ENCODE measurements at regions not wholly inside any gene's neighbourhood (a gene's known extent, or its start where the extent isn't known, plus 50 kb on each side); places are given as distances from the start of the nearest gene placed in this dataset.

DNA sequence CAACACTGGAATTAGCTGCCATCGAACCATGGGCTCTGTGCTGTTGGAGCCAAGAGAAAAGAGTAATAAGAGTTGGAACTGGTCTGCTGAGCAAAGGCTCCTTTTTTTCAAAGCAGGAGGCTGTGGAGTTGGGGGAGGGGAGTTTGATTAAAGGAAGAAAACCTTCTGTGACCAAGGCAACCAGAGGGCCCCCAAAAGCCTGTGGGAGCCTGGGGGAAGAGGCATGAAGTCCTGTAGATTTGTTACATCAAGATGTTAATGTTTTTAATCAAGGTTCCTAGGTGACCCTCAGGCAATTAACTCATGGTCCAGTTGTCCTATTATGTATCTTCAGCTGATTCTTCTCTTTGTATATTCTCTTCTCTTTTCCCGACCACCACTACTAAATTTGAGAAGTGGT is 403.9 kb downstream of the NDFIP2 start:
- Histone ChIP-seq H3K4me3 (no peak overlapping the region), H3K36me3 (no peaks in the 10 kb centered on the region), H3K9me3 (replicated peaks in 1 of 11) (0 out of 22 replicates have a peak, but pooled peaks cover 0 to 1% (median 0%) of the 10 kb centered on the region in 11 experiments), H3K27ac (peak overlapping the region in 1 of 11 experiments; percentile 41; a peak in 1 of 22 replicates), H3K9ac (no peak overlapping the region), H4K20me1 (no peaks in the 10 kb centered on the region), H3K4me2 (peak overlapping the region in 3 of 11 experiments; percentile 14 to 44 (median 20); a peak in 6 of 22 replicates), H3K27me3 (no peaks in the 10 kb centered on the region), H3K4me1 (peaks cover 0 to 23% (median 0%) of the 10 kb centered on the region in 10 experiments; a peak in 6 of 20 replicates)
- TF ChIP-seq Cebpa-rat (IDR thresholded peaks at IDR 0.05), result no peak

DNA sequence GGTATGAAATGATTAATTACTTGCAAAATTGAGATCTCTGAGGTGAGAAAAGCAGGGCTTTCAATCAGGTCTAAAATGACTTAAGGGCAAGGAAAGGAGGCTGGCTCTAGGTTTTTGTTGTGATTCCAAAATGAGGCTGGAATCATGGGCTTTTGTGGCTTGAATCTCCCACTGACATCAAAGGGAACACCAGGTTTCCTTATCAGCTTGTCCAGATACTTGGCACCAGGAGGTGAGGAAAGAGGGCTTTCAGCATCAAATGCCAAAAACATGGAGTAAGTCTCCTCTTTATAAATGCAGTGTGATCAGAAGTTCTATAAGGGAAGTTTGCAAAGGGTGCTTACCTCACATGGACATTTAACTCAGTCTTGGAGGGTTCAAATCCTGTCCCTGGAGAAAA is 402.3 kb downstream of the NDFIP2 start:
- H3K36me3 ChIP-seq, result no peaks in the 10 kb centered on the region
- H3K27ac ChIP-seq, result no peak overlapping the region
- no peak overlapping the region for H3K4me3 ChIP-seq
- peaks cover 0 to 23% (median 0%) of the 10 kb centered on the region in 10 experiments; a peak in 6 of 20 replicates for H3K4me1 ChIP-seq
- H3K9ac ChIP-seq, result no peak overlapping the region
- H3K27me3 ChIP-seq, result no peaks in the 10 kb centered on the region
- 0 out of 22 replicates have a peak, but pooled peaks cover 0 to 5% (median 0%) of the 10 kb centered on the region in 11 experiments for H3K9me3 ChIP-seq (replicated peaks in 1 of 11)
- no peak for TF ChIP-seq Cebpa-rat (IDR thresholded peaks at IDR 0.05)
- no peak overlapping the region for H3K4me2 ChIP-seq
- H4K20me1 ChIP-seq, result no peaks in the 10 kb centered on the region

DNA sequence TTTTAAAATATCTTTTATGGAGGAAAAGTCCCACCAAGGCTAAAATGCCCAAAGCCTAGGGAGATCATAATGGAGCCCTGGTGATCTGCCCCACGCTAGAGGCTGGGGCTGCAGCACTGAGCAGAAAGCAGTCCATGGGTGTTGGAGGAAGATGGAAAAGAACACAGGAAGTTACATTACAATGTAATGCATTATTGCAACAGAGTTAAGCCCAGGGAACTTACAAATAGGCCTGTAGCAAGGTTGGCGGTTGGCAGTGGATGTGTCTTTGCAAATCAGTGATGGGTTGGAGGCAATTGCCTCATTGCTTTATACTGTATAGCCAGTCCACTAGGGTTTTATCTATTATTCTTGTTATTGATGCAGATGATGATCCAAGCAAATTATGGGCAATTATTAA is 399.9 kb downstream of the NDFIP2 start:
- Histone ChIP-seq H3K9me3 (replicated peaks in 1 of 11) (0 out of 22 replicates have a peak, but pooled peaks cover 0 to 9% (median 0%) of the 10 kb centered on the region in 11 experiments), H3K4me1 (peaks cover 0 to 14% (median 0%) of the 10 kb centered on the region in 10 experiments; a peak in 6 of 20 replicates), H3K4me3 (no peak overlapping the region), H3K27me3 (no peaks in the 10 kb centered on the region), H3K9ac (no peak overlapping the region), H3K27ac (no peak overlapping the region), H3K4me2 (0 out of 22 replicates have a peak overlapping the region, but pooled peaks of 1 of the 11 experiments have one; percentile 8), H3K36me3 (no peaks in the 10 kb centered on the region), H4K20me1 (no peaks in the 10 kb centered on the region)
- peak in 3 of 11 experiments; percentile 33 to 60 (median 35); a peak in 2 of 22 replicates for TF ChIP-seq Cebpa-rat (IDR thresholded peaks at IDR 0.05)

DNA sequence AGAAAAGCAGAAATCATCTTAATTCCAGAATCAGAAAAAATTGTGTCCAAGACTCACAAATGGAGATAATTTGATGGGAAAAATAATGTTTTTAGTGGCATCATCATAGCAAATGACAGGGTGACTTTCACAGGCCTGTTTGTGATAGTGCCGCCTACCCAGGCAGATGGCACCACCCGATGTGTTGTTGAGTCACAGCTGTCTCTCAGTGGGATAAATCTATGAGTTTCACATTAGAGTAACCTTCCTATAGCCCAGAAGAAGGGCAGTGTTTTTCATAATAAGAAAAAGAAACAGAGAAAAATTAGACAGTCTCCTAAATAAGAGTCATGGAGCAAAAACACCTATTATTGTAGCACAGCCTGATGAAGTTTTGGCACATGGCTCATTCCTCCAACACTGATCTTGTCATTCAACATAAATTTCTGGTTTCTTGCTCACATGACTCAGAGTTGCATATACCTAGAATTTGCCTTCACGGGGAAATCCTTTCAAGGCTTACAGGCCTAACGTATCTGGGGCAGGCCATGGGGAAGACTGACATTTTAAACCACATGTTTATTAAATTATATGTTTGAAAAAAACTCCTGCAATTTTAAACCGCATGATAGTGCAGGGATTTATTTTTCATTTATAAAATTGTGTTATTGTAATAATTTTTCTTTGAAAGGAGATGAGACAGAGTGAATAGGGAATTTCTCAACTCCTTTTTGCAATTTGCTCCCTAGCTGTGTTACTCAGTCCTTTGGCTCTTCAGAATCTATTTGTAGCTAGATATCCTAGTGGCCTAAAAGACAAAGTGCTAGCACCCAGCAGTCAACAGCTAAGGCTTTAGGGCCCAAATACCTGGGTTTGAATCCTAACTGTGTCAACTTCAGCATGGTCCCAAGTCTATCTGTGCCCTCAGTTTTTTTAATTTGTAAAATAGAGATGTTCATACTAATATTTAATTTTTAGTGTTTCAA is 393.7 kb downstream of the NDFIP2 start:
- 0 out of 22 replicates have a peak, but pooled peaks cover 0 to 6% (median 0%) of the 10 kb centered on the region in 11 experiments for H3K9me3 ChIP-seq (replicated peaks in 1 of 11)
- H3K4me2 ChIP-seq, result no peak overlapping the region
- H3K4me1 ChIP-seq, result no peaks in the 10 kb centered on the region
- no peaks in the 10 kb centered on the region for H3K36me3 ChIP-seq
- no peak overlapping the region for H3K27ac ChIP-seq
- H3K4me3 ChIP-seq, result no peak overlapping the region
- no peaks in the 10 kb centered on the region for H4K20me1 ChIP-seq
- no peak for TF ChIP-seq Cebpa-rat (IDR thresholded peaks at IDR 0.05)
- H3K9ac ChIP-seq, result no peak overlapping the region
- H3K27me3 ChIP-seq, result no peaks in the 10 kb centered on the region

DNA sequence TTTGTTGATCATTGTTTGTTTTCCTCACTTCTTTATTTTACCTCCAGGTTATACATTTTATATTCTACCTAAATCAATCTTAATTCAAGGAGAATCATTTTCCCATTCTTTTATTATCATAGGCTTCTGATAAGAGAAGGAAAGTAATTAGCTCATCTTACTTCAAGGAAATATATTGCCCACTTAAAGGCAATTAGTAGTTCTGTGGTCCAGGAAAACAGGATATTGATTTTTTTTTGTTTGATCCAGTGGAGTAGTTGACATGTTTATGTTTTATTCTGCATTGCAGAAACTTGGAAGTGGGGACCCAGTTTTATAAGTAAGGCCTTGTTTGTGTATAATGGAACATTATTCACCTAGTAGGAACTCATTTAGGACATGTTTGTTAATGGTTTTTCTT is 390.6 kb downstream of the NDFIP2 start:
- 0 out of 22 replicates have a peak, but pooled peaks cover 0 to under 1% (median 0%) of the 10 kb centered on the region in 11 experiments for H3K9me3 ChIP-seq (replicated peaks in 1 of 11)
- no peak for TF ChIP-seq Cebpa-rat (IDR thresholded peaks at IDR 0.05)
- H3K9ac ChIP-seq, result no peak overlapping the region
- no peak overlapping the region for H3K27ac ChIP-seq
- H3K27me3 ChIP-seq, result no peaks in the 10 kb centered on the region
- no peaks in the 10 kb centered on the region for H3K36me3 ChIP-seq
- H4K20me1 ChIP-seq, result no peaks in the 10 kb centered on the region
- H3K4me1 ChIP-seq, result peaks cover 0 to 12% (median 2%) of the 10 kb centered on the region in 10 experiments; a peak in 8 of 20 replicates
- no peak overlapping the region for H3K4me2 ChIP-seq
- H3K4me3 ChIP-seq, result no peak overlapping the region

DNA sequence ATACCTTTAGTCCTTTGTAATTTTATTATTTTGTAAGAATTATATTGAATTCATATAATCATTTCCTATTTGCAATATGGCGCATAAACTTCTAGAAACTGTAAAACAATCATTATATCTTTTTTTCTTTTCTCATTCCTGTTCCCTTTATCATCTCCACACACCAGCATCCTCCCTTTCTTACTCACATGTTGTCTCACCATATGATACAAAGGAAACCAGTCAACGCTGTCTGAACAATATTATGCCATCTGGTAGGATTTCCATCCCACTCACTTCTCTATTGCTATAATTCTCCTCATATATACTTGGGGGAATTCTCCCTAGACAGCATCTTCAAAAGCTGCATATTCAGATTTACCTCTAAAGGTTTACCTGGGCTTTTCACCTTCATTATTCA is 389.8 kb downstream of the NDFIP2 start:
- H3K9me3 ChIP-seq (replicated peaks in 1 of 11), result no peaks in the 10 kb centered on the region
- no peak overlapping the region for H3K9ac ChIP-seq
- H3K4me1 ChIP-seq, result peaks cover 0 to 12% (median 2%) of the 10 kb centered on the region in 10 experiments; a peak in 8 of 20 replicates
- no peak overlapping the region for H3K4me3 ChIP-seq
- H3K36me3 ChIP-seq, result no peaks in the 10 kb centered on the region
- H4K20me1 ChIP-seq, result no peaks in the 10 kb centered on the region
- H3K4me2 ChIP-seq, result no peak overlapping the region
- H3K27ac ChIP-seq, result no peak overlapping the region
- no peaks in the 10 kb centered on the region for H3K27me3 ChIP-seq
- TF ChIP-seq Cebpa-rat (IDR thresholded peaks at IDR 0.05), result no peak

DNA sequence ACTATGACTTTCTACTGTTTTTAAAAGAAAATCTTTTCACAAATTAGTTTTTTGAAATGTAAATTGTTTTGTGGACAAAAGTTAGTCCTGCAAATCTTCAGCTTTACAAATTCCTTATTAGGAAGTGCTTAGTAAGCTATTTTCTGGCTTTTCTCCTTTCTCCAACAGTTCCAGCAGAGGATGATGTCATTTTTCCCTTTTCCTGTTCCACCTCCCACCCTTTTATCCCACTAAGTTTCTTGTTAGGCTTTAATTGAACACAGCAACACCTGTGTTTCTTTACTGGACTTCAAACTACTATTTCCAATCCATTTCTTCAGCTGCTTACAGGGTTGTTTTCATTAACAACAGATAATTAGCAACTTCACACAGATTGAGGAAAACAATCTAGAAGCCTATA is 389.2 kb downstream of the NDFIP2 start:
- no peak overlapping the region for H3K4me2 ChIP-seq
- H4K20me1 ChIP-seq, result no peaks in the 10 kb centered on the region
- TF ChIP-seq Cebpa-rat (IDR thresholded peaks at IDR 0.05), result no peak
- no peaks in the 10 kb centered on the region for H3K36me3 ChIP-seq
- no peak overlapping the region for H3K9ac ChIP-seq
- H3K9me3 ChIP-seq (replicated peaks in 1 of 11), result no peaks in the 10 kb centered on the region
- no peaks in the 10 kb centered on the region for H3K27me3 ChIP-seq
- no peak overlapping the region for H3K27ac ChIP-seq
- H3K4me1 ChIP-seq, result peaks cover 0 to 12% (median 2%) of the 10 kb centered on the region in 10 experiments; a peak in 8 of 20 replicates
- no peak overlapping the region for H3K4me3 ChIP-seq

DNA sequence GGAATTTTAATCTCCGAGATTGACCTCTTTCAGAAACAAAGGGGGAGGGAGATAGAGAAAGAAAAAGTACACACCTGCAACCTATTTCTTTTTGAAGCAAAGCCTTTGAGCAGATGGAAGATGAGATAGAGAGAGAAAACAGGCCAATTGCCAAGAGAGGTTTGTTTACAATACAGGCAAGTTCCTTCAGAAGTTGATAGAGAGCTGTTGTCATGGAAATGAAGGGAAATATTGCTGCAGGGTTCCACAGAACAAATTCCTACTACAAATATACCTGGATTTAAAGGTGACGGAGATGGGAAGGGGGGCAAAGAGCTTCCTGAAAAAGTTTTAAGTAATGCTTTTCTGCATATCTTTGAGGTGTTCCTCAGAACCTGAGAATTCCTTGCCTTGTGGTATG is 388.4 kb downstream of the NDFIP2 start:
- Histone ChIP-seq H3K27me3 (no peaks in the 10 kb centered on the region), H3K4me2 (no peak overlapping the region), H3K4me1 (peaks cover 0 to 12% (median 2%) of the 10 kb centered on the region in 10 experiments; a peak in 8 of 20 replicates), H3K36me3 (no peaks in the 10 kb centered on the region), H3K9ac (no peak overlapping the region), H4K20me1 (no peaks in the 10 kb centered on the region), H3K9me3 (replicated peaks in 1 of 11) (no peaks in the 10 kb centered on the region), H3K27ac (no peak overlapping the region), H3K4me3 (no peak overlapping the region)
- no peak for TF ChIP-seq Cebpa-rat (IDR thresholded peaks at IDR 0.05)

DNA sequence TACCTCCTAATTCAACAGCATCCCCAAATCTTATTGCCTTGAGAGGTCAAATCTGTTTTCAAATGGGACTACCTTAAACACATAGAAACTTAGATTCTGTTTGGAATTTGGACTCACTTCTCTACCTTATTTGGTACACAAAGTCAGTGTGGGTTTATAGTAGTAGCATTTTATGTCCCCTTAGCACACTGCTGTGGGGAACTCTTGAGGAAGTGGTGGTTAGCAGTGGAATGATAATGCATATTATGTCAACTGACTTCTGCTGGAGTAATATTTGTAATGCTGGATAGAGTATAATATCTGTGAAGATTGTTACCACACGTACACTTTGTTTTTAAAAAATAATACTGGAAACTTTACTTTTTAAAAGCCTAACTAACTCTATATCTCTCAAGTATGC is 386.3 kb downstream of the NDFIP2 start:
- H3K9me3 ChIP-seq (replicated peaks in 1 of 11), result no peaks in the 10 kb centered on the region
- no peaks in the 10 kb centered on the region for H3K36me3 ChIP-seq
- H3K4me2 ChIP-seq, result peak overlapping the region in 5 of 11 experiments; percentile 16 to 48 (median 41); a peak in 9 of 22 replicates
- no peaks in the 10 kb centered on the region for H3K27me3 ChIP-seq
- peak overlapping the region in 4 of 11 experiments; percentile 29 to 64 (median 48); a peak in 7 of 22 replicates for H3K27ac ChIP-seq
- no peak for TF ChIP-seq Cebpa-rat (IDR thresholded peaks at IDR 0.05)
- H4K20me1 ChIP-seq, result no peaks in the 10 kb centered on the region
- no peak overlapping the region for H3K4me3 ChIP-seq
- peaks cover 0 to 12% (median 2%) of the 10 kb centered on the region in 10 experiments; a peak in 8 of 20 replicates for H3K4me1 ChIP-seq
- H3K9ac ChIP-seq, result no peak overlapping the region

All from BLaER1 treated with 17β-estradiol and CSF1 and Interleukin-3, amounts not matched to agents 10 nM and 100 nM (cell line).